NCI-H1436 treated with DMSO at 0.1 percent for 48 hours (cell line): ENCODE measurements at regions not wholly inside any gene's neighbourhood (a gene's known extent, or its start where the extent isn't known, plus 50 kb on each side); places are given as distances from the start of the nearest gene placed in this dataset.
"Not testable (repeated sequence)": the region's sequence is repeated elsewhere in the genome, so short reads cannot be mapped to it uniquely, and the experiment has no call there.

Experiments
- DNase-seq: peaks from one replicate; lab custom pipeline; 2025; lab: John Stamatoyannopoulos, UW

DNA sequence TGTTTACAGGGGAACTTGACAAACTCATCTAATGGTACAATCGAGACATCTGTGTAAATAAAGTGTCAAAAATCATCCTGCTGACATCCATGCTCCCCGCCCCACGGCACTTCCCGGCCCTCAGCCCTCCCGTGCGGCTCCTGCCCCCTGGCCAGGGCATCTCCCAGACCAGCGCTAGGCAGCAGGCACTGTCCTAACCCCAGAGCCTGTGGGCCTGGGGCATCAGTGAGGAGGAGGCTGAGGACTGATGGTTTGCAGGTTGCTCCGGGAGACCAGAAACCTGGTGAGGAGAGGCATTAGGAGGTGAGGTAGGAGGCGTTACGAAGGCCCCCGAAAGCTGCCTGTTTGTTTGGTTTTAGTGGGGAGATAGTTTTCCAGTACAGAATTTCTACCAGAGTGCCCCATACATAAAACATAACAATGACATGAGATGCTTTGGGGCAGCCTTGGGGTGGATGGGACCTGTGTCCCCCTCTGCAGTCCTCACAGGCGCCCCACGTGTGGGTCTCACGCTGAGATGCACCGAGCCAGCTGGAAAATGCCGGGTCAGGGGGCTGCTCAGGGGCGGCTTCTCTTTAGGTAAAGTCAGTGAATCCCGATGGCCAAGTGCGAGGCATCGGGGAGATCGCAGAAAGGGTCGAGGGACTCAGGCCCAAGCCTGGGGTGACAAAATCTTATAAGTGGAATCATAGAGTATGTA lies 114.2 kb downstream of the RTP5 start:
- DNase-seq = no peak

DNA sequence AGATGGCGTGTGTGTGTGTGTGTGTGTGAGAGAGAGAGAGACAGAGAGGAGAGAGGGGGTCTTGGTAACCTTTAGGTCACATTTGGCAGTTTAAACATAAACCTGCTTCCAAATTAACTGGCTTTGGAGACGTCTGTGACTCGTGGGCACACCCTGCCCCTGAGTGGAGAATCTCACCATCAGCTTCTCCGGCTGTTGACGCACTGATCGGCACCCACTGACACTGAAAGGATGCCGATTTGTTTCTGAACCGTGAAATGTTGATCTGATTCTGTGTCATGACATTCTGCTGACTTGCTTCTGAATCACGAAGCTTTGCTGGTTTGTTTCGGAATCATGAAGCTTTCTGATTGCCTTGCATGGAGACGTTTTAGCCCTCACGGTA lies 114.7 kb downstream of the RTP5 start:
- no peak for DNase-seq

- DNase-seq = no peak
Measured at GRCh38 chr2:241984658-241985057, 115.1 kb downstream of the RTP5 start.

GRCh38 chr2:241985161-241985985 lies 115.8 kb downstream of the RTP5 start:
- DNase-seq = not testable (repeated sequence)

- DNase-seq = no peak
Measured at GRCh38 chr2:241985986-241986329, 116.4 kb downstream of the RTP5 start.

DNA sequence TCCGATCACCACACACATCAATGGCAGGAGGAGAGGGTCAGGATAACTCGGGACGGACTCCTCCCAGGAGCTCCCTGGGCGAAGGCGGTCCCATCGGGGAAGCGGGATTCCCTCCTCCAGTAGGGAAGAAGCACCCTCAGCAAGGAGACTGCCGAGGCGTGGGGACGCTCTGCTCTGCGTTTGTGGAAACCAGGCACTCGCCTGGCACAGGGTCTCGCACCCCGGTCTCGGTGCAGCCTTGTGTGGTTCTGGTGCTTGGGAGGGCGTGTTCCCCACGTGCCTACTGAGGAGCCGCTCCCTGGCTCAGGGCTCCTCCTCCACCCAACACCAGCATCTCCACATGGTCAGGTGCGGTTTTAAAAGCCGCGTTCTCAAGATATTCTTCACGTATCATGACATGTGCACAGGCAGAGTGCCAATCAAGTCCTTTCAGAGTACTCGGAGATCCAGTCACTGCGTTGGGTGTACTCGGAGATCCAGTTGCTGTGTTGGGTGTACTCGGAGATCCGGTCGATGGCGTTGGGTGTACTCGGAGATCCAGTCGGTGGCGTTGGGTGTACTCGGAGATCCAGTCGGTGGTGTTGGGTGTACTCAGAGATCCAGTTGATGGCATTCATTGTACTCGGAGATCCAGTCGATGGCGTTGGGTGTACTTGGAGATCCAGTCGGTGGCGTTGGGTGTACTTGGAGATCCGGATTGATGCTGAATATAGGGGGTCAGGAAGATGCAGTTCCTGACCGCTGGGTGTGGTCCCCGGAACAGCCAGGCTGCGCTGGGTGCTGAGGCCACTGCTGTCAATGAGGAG lies 117.5 kb downstream of the RTP5 start:
- DNase-seq = no peak

- no peak for DNase-seq
Measured at GRCh38 chr2:241987726-241988125, 118.2 kb downstream of the RTP5 start.

DNA sequence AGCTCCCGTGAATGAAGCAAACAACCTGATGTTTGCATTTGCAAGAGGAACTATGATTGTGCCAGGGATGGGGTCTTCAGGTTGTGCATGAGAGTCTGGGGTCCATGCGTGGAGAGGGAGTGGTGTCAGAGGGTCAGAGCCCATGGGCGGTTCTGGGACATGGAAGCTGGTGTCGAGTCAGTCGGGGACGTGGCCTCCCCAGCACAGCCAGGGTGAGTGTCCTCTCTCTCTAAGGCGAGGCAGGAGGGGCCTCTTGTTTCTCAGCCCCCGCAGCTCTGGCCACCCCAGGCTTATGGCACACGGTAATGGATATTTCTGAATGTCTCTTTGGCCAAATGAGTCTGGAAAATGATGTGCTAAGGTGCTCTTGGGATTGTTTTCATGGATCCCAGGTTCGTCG lies 118.6 kb downstream of the RTP5 start:
- DNase-seq = no peak

- DNase-seq = no peak
Measured at GRCh38 chr2:241989074-241989473, 119.5 kb downstream of the RTP5 start.

- no peak for DNase-seq
Measured at GRCh38 chr2:241990466-241990865, 120.9 kb downstream of the RTP5 start.

DNA sequence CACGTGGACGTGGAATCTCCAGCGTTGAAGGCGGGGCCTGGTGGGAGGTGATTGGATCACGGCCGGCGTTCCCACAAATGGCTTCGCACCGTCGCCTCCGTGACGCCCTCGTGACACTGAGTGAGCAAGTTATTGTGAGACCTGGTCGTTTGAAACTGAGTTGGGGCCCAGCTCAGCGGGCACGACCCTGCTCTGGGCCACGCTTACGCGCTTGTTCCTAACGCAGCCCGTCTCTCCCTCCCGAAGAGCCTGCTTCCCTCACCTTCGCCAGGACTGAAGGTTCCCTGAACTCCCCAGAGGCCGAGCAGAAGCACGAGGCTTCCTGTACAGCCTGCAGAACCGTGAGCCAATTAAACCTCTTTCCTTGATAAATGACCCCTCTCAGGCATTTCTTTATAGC lies 121.8 kb downstream of the RTP5 start:
- no peak for DNase-seq

GRCh38 chr2:241992753-241993152 lies 123.2 kb downstream of the RTP5 start:
- DNase-seq = no peak

- DNase-seq = no peak
Measured at GRCh38 chr2:241993386-241994005, 124.0 kb downstream of the RTP5 start.

DNA sequence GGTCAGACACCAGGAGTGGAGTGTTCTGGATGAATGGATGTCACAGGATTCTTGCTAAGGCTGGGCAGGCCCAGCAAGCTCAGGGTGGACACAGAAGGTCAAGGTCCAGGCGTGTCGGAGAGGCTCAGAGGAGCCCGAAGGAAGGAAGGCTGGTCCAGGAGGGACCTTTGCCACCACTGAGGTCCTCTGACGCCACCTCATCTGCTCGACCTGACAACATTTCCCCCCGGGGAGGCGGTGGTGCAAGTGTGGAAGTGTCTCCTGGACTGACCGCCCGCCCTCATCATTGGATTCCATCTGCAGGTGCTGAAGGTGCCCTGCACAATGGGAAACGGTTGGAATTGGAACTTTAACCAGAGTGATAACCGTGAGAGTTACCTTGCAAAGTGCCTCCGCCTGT lies 124.6 kb downstream of the RTP5 start:
- DNase-seq = no peak

DNA sequence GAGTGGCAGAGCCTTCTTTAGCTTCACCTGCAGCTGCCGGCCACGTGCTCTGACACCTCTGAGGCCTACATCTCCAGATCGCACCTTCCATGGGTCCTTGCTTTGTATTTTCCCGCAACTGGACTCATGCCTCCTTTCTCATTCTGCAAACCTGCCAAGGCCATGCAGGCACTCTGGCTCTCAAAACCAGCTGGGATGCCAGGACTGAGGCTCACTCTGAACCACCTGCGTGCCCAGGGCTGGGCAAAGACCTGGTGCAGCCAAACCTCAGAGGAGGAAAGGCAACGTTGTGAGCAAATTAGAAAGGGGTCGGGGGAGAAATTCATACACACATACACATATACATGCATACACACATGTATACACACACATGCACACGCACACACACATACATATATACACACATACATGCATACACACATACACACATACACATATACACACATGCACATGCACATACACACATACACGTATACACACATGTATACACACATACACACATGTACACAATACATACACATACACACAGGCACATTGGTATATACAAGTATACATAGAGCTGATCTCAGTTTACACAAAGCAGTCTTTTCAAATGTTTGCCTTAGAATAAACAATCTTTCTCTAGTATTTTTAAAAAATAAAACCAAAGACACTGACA lies 125.2 kb downstream of the RTP5 start:
- DNase-seq = no peak

- no peak for DNase-seq
Measured at GRCh38 chr2:241996100-241996499, 126.6 kb downstream of the RTP5 start.

DNA sequence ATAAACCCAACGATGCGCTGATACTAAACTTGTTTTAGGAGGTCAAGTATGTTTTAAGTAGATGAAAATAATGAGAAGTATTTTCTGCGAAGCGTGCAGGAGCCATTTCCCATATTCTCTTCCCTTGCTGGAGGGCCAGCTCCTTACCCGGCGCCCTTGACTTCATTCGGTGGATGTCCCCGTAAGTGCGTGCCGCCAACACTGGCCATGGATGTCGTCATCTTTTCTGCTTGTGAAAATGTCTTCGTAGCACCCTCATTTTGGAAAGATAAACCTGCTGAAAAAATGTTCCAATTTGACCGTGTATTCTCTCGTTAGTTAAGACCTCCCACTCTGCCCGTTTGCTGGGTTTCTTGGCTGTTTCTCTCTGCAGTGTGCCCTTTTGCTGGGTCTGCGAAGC lies 127.5 kb downstream of the RTP5 start:
- DNase-seq = no peak

- DNase-seq = no peak
Measured at GRCh38 chr2:241999184-241999583, 129.7 kb downstream of the RTP5 start.

- DNase-seq = no peak
Measured at GRCh38 chr2:242001853-242002252, 132.3 kb downstream of the RTP5 start.

DNA sequence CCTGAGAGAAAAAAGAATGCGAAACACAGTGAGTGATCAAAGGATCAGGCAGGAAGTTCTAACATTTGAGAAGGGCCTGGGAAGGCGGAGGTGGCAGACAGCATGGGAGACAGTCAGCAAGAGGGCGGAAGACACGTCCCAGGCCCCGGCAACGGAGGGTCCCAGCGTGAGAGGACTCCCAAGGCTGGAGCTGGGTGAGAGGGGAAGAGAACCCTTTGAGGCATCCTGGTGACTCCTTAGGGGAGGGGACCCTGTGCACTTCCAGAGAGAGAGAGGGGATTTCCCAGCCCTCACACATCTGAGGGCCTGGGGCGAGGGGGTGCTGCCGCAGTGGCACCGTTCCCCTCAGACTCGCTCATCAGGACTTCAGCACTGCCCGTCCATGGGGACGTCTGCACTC lies 133.4 kb downstream of the RTP5 start:
- DNase-seq = no peak

GRCh38 chr2:242004223-242004901 lies 134.8 kb downstream of the RTP5 start:
- no peak for DNase-seq
